Fibroblast of skin of back (primary cell): ENCODE measurements at regions not wholly inside any gene's neighbourhood (a gene's known extent, or its start where the extent isn't known, plus 50 kb on each side); places are given as distances from the start of the nearest gene placed in this dataset.
"Not testable (repeated sequence)": the region's sequence is repeated elsewhere in the genome, so short reads cannot be mapped to it uniquely, and the experiment has no call there.

Experiments used
- DNase-seq: peaks from one replicate; pipeline ENCODE4 v3.0.0-alpha.2; 2013

- peak; percentile 41 for DNase-seq
These were observed 185.2 kb downstream of the AVL9 start for GRCh38 chr7:32680259-32681173.

GRCh38 chr7:32679192-32679591, 183.9 kb downstream of the AVL9 start:
- DNase-seq = no peak

GRCh38 chr7:32677593-32677992, 182.3 kb downstream of the AVL9 start:
- no peak for DNase-seq

- DNase-seq = no peak
These were observed 181.1 kb downstream of the AVL9 start for GRCh38 chr7:32676249-32676941.

GRCh38 chr7:32673275-32673983, 178.1 kb downstream of the AVL9 start:
- no peak for DNase-seq

- peak; percentile 67 for DNase-seq
These were observed 175.1 kb downstream of the AVL9 start for GRCh38 chr7:32670110-32671025.

GRCh38 chr7:32669173-32669870, 174.0 kb downstream of the AVL9 start:
- peak; percentile 82 for DNase-seq

GRCh38 chr7:32668387-32669097, 173.3 kb downstream of the AVL9 start:
- peak; percentile 70 for DNase-seq

- not testable (repeated sequence) for DNase-seq
These were observed 172.3 kb downstream of the AVL9 start for GRCh38 chr7:32667586-32667985.

- DNase-seq = not testable (repeated sequence)
These were observed 168.5 kb downstream of the AVL9 start for GRCh38 chr7:32663805-32664211.

GRCh38 chr7:32662509-32662908, 167.2 kb downstream of the AVL9 start:
- not testable (repeated sequence) for DNase-seq

GRCh38 chr7:32661929-32662328, 166.6 kb downstream of the AVL9 start:
- no peak for DNase-seq

- no peak for DNase-seq
These were observed 166.2 kb downstream of the AVL9 start for GRCh38 chr7:32661501-32661900.

GRCh38 chr7:32660936-32661335, 165.6 kb downstream of the AVL9 start:
- no peak for DNase-seq

- no peak for DNase-seq
These were observed 164.6 kb downstream of the AVL9 start for GRCh38 chr7:32659853-32660252.

GRCh38 chr7:32658467-32658869, 163.2 kb downstream of the AVL9 start:
- peak; percentile 7 for DNase-seq

GRCh38 chr7:32658034-32658433, 162.7 kb downstream of the AVL9 start:
- DNase-seq = peak; percentile 18

GRCh38 chr7:32654549-32654948, 159.3 kb downstream of the AVL9 start:
- not testable (repeated sequence) for DNase-seq

- DNase-seq = not testable (repeated sequence)
These were observed 155.1 kb downstream of the AVL9 start for GRCh38 chr7:32650356-32650755.

- DNase-seq = no peak
These were observed 153.3 kb downstream of the AVL9 start for GRCh38 chr7:32648408-32649156.
